ENCODE measurements at regions not wholly inside any gene's neighbourhood (a gene's known extent, or its start where the extent isn't known, plus 50 kb on each side); places are given as distances from the start of the nearest gene placed in this dataset.

DNA sequence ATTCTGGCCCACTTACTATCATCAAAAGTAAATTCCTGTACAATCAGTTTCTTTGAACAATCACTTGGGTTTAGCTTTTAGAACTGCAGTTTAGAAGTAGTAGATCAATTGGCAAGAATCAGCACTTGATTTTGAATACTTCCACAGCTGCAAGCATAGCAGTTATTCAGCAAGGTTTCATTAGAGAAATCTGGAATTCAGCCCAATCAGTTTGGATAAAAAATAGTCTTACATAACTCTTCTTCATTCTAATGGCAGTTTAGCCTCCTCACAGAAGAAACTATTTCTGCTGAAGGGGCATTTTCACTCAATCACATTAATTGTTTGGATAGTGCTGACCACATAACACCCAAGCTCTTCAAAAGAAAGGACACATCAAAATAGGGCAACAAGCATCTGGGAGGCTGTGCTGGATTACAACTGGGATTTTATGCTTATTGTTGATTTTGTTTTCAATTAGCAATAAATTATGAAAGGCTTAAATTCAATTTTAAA is 336.2 kb upstream of the PDE4D start:
- TF ChIP-seq, protein P1, sequence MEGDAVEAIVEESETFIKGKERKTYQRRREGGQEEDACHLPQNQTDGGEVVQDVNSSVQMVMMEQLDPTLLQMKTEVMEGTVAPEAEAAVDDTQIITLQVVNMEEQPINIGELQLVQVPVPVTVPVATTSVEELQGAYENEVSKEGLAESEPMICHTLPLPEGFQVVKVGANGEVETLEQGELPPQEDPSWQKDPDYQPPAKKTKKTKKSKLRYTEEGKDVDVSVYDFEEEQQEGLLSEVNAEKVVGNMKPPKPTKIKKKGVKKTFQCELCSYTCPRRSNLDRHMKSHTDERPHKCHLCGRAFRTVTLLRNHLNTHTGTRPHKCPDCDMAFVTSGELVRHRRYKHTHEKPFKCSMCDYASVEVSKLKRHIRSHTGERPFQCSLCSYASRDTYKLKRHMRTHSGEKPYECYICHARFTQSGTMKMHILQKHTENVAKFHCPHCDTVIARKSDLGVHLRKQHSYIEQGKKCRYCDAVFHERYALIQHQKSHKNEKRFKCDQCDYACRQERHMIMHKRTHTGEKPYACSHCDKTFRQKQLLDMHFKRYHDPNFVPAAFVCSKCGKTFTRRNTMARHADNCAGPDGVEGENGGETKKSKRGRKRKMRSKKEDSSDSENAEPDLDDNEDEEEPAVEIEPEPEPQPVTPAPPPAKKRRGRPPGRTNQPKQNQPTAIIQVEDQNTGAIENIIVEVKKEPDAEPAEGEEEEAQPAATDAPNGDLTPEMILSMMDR (conservative IDR thresholded peaks at IDR 0.05) = no peak
- no peak for TF ChIP-seq ZFX (IDR thresholded peaks at IDR 0.05)

Data from C4-2B (cell line).